ENCODE measurements at regions not wholly inside any gene's neighbourhood (a gene's known extent, or its start where the extent isn't known, plus 50 kb on each side); places are given as distances from the start of the nearest gene placed in this dataset.

DNA sequence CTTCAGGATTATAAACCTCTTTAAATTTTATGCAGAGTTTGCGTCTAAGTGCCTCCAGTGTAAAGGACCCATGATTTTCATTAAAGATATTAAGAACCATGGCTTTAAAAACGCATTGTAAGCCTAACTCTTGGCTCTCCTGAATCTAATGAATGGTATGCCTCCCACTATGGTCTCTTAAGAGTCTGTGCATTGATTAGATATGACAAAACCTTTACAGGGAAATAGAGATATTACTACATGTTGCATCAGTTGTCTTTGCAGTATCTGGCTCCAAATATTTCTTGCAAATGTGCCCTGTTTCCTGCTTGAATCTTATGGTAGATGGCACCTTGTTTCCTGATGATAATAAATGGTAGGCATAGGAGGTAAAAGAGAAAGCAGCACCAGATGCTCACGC lies 189.3 kb upstream of the FSHR start:
- TF ChIP-seq, protein P1, sequence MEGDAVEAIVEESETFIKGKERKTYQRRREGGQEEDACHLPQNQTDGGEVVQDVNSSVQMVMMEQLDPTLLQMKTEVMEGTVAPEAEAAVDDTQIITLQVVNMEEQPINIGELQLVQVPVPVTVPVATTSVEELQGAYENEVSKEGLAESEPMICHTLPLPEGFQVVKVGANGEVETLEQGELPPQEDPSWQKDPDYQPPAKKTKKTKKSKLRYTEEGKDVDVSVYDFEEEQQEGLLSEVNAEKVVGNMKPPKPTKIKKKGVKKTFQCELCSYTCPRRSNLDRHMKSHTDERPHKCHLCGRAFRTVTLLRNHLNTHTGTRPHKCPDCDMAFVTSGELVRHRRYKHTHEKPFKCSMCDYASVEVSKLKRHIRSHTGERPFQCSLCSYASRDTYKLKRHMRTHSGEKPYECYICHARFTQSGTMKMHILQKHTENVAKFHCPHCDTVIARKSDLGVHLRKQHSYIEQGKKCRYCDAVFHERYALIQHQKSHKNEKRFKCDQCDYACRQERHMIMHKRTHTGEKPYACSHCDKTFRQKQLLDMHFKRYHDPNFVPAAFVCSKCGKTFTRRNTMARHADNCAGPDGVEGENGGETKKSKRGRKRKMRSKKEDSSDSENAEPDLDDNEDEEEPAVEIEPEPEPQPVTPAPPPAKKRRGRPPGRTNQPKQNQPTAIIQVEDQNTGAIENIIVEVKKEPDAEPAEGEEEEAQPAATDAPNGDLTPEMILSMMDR (IDR thresholded peaks at IDR 0.05), result no peak
- TF ChIP-seq POLR2A (IDR thresholded peaks at IDR 0.05), result no peak
